C4-2B (cell line): ENCODE measurements at regions not wholly inside any gene's neighbourhood (a gene's known extent, or its start where the extent isn't known, plus 50 kb on each side); places are given as distances from the start of the nearest gene placed in this dataset.

Source experiments
- H3K27ac ChIP-seq: fragments of 450-650 bp; 2 replicates; pipeline ENCODE4 v1.5.1; 2017
- CTCF ChIP-seq: fragments of 450-650 bp; conservative IDR thresholded peaks from 2 replicates; pipeline ENCODE4 v1.5.1; 2017; ENCODE audit warnings: mild to moderate bottlenecking
- ZFX ChIP-seq: fragments of 450-650 bp; IDR thresholded peaks from 2 replicates; pipeline ENCODE4 v1.6.1; 2017

GRCh38 chr13:37429976-37430375 is 168.6 kb downstream of the POSTN start:
- no peak for TF ChIP-seq CTCF
- TF ChIP-seq ZFX, result no peak
- H3K27ac ChIP-seq, result no peak overlapping the region

GRCh38 chr13:37427843-37428494 is 170.6 kb downstream of the POSTN start:
- TF ChIP-seq CTCF (peak; percentile 10; the same call in 1 of the 2 replicates), ZFX (no peak)
- no peak overlapping the region for H3K27ac ChIP-seq

GRCh38 chr13:37418490-37418889 is 180.1 kb downstream of the POSTN start:
- H3K27ac ChIP-seq, result no peak overlapping the region
- TF ChIP-seq CTCF (no peak), ZFX (no peak)

GRCh38 chr13:37417060-37417441 is 181.5 kb downstream of the POSTN start:
- TF ChIP-seq ZFX (no peak), CTCF (no peak)

GRCh38 chr13:37416291-37417059 is 182.1 kb downstream of the POSTN start:
- no peak for TF ChIP-seq ZFX
- no peak overlapping the region for H3K27ac ChIP-seq

More at GRCh38 chr13:37417060-37417441, 181.5 kb downstream of the POSTN start:
- no peak overlapping the region for H3K27ac ChIP-seq

GRCh38 chr13:37413161-37413560 is 185.4 kb downstream of the POSTN start:
- H3K27ac ChIP-seq, result no peak overlapping the region

GRCh38 chr13:37412241-37412921 is 186.2 kb downstream of the POSTN start:
- no peak overlapping the region for H3K27ac ChIP-seq

More at GRCh38 chr13:37413161-37413560, 185.4 kb downstream of the POSTN start:
- TF ChIP-seq ZFX (no peak), CTCF (no peak)

More at GRCh38 chr13:37412241-37412921, 186.2 kb downstream of the POSTN start:
- TF ChIP-seq CTCF, result no peak
